ENCODE measurements at regions not wholly inside any gene's neighbourhood (a gene's known extent, or its start where the extent isn't known, plus 50 kb on each side); places are given as distances from the start of the nearest gene placed in this dataset.

- Histone ChIP-seq H3K9me3 (ENCODE audit: control insufficient read depth, insufficient read depth, low read length) (peaks cover 6% of the 10 kb centered on the region), H3K4me1 (ENCODE audit: control insufficient read depth, insufficient read depth, low read length) (no peaks in the 10 kb centered on the region), H3K4me3 (ENCODE audit: low read length) (no peak overlapping the region), H3K27me3 (ENCODE audit: control insufficient read depth, insufficient read depth, low read length) (no peaks in the 10 kb centered on the region), H3K27ac (ENCODE audit: low read length) (no peak overlapping the region), H3K36me3 (ENCODE audit: control insufficient read depth, insufficient read depth, low read length) (no peaks in the 10 kb centered on the region)
- intact Hi-C loops (cut with micrococcal nuclease): no loop called here
- no peaks in the 10 kb centered on the region for H3K36me3 Mint-ChIP-seq
- no peak overlapping the region for H3K4me3 Mint-ChIP-seq
- no peak for DNase-seq
- ATAC-seq: no peak
- H3K27ac Mint-ChIP-seq: no peak overlapping the region
- WGBS (ENCODE audit: insufficient coverage): 88% methylated on average over 6 of the region's 6 CpGs
- TF ChIP-seq CTCF (IDR thresholded peaks at IDR 0.05): no peak
- peaks cover 12 to 13% of the 10 kb centered on the region in 2 donors for H3K9me3 Mint-ChIP-seq
- H3K27me3 Mint-ChIP-seq (ENCODE audit: low read depth in 2 of 2): no peaks in the 10 kb centered on the region
- no peaks in the 10 kb centered on the region for H3K4me1 Mint-ChIP-seq
These were observed 653.4 kb downstream of the KCNT2 start for GRCh38 chr1:195954848-195955247.

GRCh38 chr1:195951313-195951712 is 656.9 kb downstream of the KCNT2 start:
- Mint-ChIP-seq H3K9me3 (peaks cover 8 to 11% of the 10 kb centered on the region in 2 donors), H3K36me3 (no peaks in the 10 kb centered on the region), H3K4me3 (no peak overlapping the region), H3K27ac (no peak overlapping the region), H3K4me1 (no peaks in the 10 kb centered on the region), H3K27me3 (ENCODE audit: low read depth in 2 of 2) (no peaks in the 10 kb centered on the region)
- 71% methylated on average over 1 of the region's 2 CpGs for WGBS (ENCODE audit: insufficient coverage)
- intact Hi-C loops (cut with micrococcal nuclease): no loop called here
- no peak for TF ChIP-seq CTCF (IDR thresholded peaks at IDR 0.05)
- DNase-seq (no peak), ATAC-seq (no peak)
- H3K4me1 ChIP-seq (ENCODE audit: control insufficient read depth, insufficient read depth, low read length): no peaks in the 10 kb centered on the region
- no peak overlapping the region for H3K27ac ChIP-seq (ENCODE audit: low read length)
- H3K36me3 ChIP-seq (ENCODE audit: control insufficient read depth, insufficient read depth, low read length): no peaks in the 10 kb centered on the region
- no peaks in the 10 kb centered on the region for H3K27me3 ChIP-seq (ENCODE audit: control insufficient read depth, insufficient read depth, low read length)
- peaks cover 10% of the 10 kb centered on the region for H3K9me3 ChIP-seq (ENCODE audit: control insufficient read depth, insufficient read depth, low read length)
- no peak overlapping the region for H3K4me3 ChIP-seq (ENCODE audit: low read length)

GRCh38 chr1:195948123-195948895 is 659.9 kb downstream of the KCNT2 start:
- intact Hi-C loops (cut with micrococcal nuclease): no loop called here
- H3K9me3 ChIP-seq (ENCODE audit: control insufficient read depth, insufficient read depth, low read length): peaks cover 8% of the 10 kb centered on the region
- H3K36me3 ChIP-seq (ENCODE audit: control insufficient read depth, insufficient read depth, low read length): no peaks in the 10 kb centered on the region
- no peak for DNase-seq
- Mint-ChIP-seq H3K27ac (no peak overlapping the region), H3K4me1 (no peaks in the 10 kb centered on the region), H3K4me3 (no peak overlapping the region), H3K9me3 (peaks cover 3 to 14% of the 10 kb centered on the region in 2 donors), H3K27me3 (ENCODE audit: low read depth in 2 of 2) (no peaks in the 10 kb centered on the region), H3K36me3 (no peaks in the 10 kb centered on the region)
- no peaks in the 10 kb centered on the region for H3K4me1 ChIP-seq (ENCODE audit: control insufficient read depth, insufficient read depth, low read length)
- no peak overlapping the region for H3K4me3 ChIP-seq (ENCODE audit: low read length)
- 89% methylated on average over 21 of the region's 22 CpGs for WGBS (ENCODE audit: insufficient coverage)
- ATAC-seq: no peak
- H3K27ac ChIP-seq (ENCODE audit: low read length): no peak overlapping the region
- H3K27me3 ChIP-seq (ENCODE audit: control insufficient read depth, insufficient read depth, low read length): no peaks in the 10 kb centered on the region
- TF ChIP-seq CTCF (IDR thresholded peaks at IDR 0.05): no peak

- no peak for DNase-seq
- Histone ChIP-seq H3K4me1 (ENCODE audit: control insufficient read depth, insufficient read depth, low read length) (no peaks in the 10 kb centered on the region), H3K9me3 (ENCODE audit: control insufficient read depth, insufficient read depth, low read length) (peaks cover 4% of the 10 kb centered on the region), H3K27ac (ENCODE audit: low read length) (no peak overlapping the region), H3K27me3 (ENCODE audit: control insufficient read depth, insufficient read depth, low read length) (no peaks in the 10 kb centered on the region), H3K36me3 (ENCODE audit: control insufficient read depth, insufficient read depth, low read length) (no peaks in the 10 kb centered on the region), H3K4me3 (ENCODE audit: low read length) (no peak overlapping the region)
- intact Hi-C loops (cut with micrococcal nuclease): no loop called here
- TF ChIP-seq CTCF (IDR thresholded peaks at IDR 0.05): no peak
- no peak for ATAC-seq
- no peaks in the 10 kb centered on the region for H3K36me3 Mint-ChIP-seq
- H3K27ac Mint-ChIP-seq: no peak overlapping the region
- no peaks in the 10 kb centered on the region for H3K4me1 Mint-ChIP-seq
- 40% methylated on average over 3 of the region's 4 CpGs for WGBS (ENCODE audit: insufficient coverage)
- H3K4me3 Mint-ChIP-seq: no peak overlapping the region
- no peaks in the 10 kb centered on the region for H3K27me3 Mint-ChIP-seq (ENCODE audit: low read depth in 2 of 2)
- H3K9me3 Mint-ChIP-seq: peaks cover 0 to 14% of the 10 kb centered on the region in 2 donors
These were observed 661.7 kb downstream of the KCNT2 start for GRCh38 chr1:195946500-195946899.

Data from natural killer cell (primary cell).